SK-N-SH (cell line): ENCODE measurements at regions not wholly inside any gene's neighbourhood (a gene's known extent, or its start where the extent isn't known, plus 50 kb on each side); places are given as distances from the start of the nearest gene placed in this dataset.

Experiments
- GABPA ChIP-seq: IDR thresholded peaks from 2 replicates; pipeline ENCODE4 v1.4.0; 2012; ENCODE audit warnings: low read depth, mild to moderate bottlenecking
- POLR2AphosphoS5 ChIP-seq: IDR thresholded peaks from 2 replicates; pipeline ENCODE4 v1.6.1; 2012; ENCODE audit warnings: low read depth, low read length
- RAD21 ChIP-seq: IDR thresholded peaks from 2 replicates; pipeline ENCODE4 v1.6.1; 2012; ENCODE audit warnings: mild to moderate bottlenecking, low read length
- SMC3 ChIP-seq: IDR thresholded peaks from 2 replicates; pipeline ENCODE4 v1.6.1; 2012; ENCODE audit warnings: low read depth, low read length, improper control_type of control experiment
- TF ChIP-seq, protein P1 (sequence below): fragments of 200-600 bp; sonication (generic); IDR thresholded peaks from 2 replicates; pipeline ENCODE4 v1.6.1; 2017; ENCODE audit warnings: antibody characterized with exemption, mild to moderate bottlenecking, moderate library complexity

DNA sequence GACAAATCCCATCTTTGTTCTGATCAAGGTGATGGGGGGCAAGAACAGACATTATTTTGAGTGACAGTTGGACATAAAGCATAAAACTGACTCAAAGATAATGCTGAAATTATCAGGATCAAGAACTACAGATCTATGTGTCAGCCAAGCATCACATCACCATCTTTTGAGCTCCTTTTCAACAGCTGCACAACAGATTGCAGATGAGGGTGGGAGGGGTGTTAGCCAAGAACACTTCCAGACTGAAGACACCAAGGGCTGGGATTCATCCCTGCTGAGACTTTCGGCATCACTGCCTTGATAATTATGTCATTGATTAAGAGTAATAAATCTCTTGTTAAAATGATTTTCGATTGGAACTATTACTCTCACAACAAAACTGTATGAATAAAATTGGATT, 191.5 kb upstream of the NETO1 start:
- TF ChIP-seq, protein P1, sequence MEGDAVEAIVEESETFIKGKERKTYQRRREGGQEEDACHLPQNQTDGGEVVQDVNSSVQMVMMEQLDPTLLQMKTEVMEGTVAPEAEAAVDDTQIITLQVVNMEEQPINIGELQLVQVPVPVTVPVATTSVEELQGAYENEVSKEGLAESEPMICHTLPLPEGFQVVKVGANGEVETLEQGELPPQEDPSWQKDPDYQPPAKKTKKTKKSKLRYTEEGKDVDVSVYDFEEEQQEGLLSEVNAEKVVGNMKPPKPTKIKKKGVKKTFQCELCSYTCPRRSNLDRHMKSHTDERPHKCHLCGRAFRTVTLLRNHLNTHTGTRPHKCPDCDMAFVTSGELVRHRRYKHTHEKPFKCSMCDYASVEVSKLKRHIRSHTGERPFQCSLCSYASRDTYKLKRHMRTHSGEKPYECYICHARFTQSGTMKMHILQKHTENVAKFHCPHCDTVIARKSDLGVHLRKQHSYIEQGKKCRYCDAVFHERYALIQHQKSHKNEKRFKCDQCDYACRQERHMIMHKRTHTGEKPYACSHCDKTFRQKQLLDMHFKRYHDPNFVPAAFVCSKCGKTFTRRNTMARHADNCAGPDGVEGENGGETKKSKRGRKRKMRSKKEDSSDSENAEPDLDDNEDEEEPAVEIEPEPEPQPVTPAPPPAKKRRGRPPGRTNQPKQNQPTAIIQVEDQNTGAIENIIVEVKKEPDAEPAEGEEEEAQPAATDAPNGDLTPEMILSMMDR = no peak
- TF ChIP-seq SMC3 (no peak), POLR2AphosphoS5 (no peak), GABPA (no peak), RAD21 (no peak)
